WTC11 (cell line): ENCODE measurements at regions not wholly inside any gene's neighbourhood (a gene's known extent, or its start where the extent isn't known, plus 50 kb on each side); places are given as distances from the start of the nearest gene placed in this dataset.

Experiments
- ATAC-seq: fragments of 200-7000 bp; cut with Tn5 transposase; 2 replicates; pipeline ENCODE4 v1.10.0; 2021; ENCODE audit warnings: mild to moderate bottlenecking, moderate library complexity
- CTCF ChIA-PET: fragments of 300-600 bp; sonication (Branson Sonifier 250); formaldehyde crosslinking; loops from one replicate; lab custom pipeline; 2021; ENCODE audit warnings: antibody characterized with exemption; lab: Charles Lee
- POLR2A ChIA-PET: fragments of 350-600 bp; sonication (Branson Sonifier 250); formaldehyde crosslinking; loops from one replicate; lab custom pipeline; 2021; ENCODE audit warnings: antibody characterized with exemption; lab: Charles Lee
- DNase-seq: peaks from one replicate; pipeline ENCODE4 v3.0.0; 2021; ENCODE audit warnings: low spot score
- H3K27ac Mint-ChIP-seq: 2 replicates; pipeline ENCODE4 v1.8.0; 2021; ENCODE audit warnings: mixed read lengths
- H3K27me3 Mint-ChIP-seq: 2 replicates; pipeline ENCODE4 v1.8.0; 2021; ENCODE audit warnings: low read depth, mild to moderate bottlenecking, moderate library complexity, mixed read lengths
- H3K36me3 Mint-ChIP-seq: 2 replicates; pipeline ENCODE4 v1.8.0; 2021; ENCODE audit warnings: mixed read lengths
- H3K4me1 Mint-ChIP-seq: 2 replicates; pipeline ENCODE4 v1.8.0; 2022; ENCODE audit warnings: mixed read lengths
- H3K4me3 Mint-ChIP-seq: 2 replicates; pipeline ENCODE4 v1.8.0; 2021; ENCODE audit warnings: mild to moderate bottlenecking, moderate library complexity, mixed read lengths
- H3K9me3 Mint-ChIP-seq: 2 replicates; pipeline ENCODE4 v1.8.0; 2021; ENCODE audit warnings: mixed read lengths
- CREB1 ChIP-seq: sonication (generic); formaldehyde crosslinking; IDR thresholded peaks from 2 replicates; pipeline ENCODE4 v1.8.0; 2023; ENCODE audit warnings: mild to moderate bottlenecking, missing genetic modification reagents
- FOXK1 ChIP-seq: sonication (generic); formaldehyde crosslinking; IDR thresholded peaks from 2 replicates; pipeline ENCODE4 v1.8.0; 2022; ENCODE audit warnings: mild to moderate bottlenecking, moderate library complexity, missing genetic modification reagents
- HMGA2 ChIP-seq: fragments of 250-450 bp; sonication (Bioruptor Pico); IDR thresholded peaks from 2 replicates; pipeline ENCODE4 v1.4.0; 2021; ENCODE audit warnings: mild to moderate bottlenecking, moderate library complexity
- MYBL2 ChIP-seq: sonication (generic); formaldehyde crosslinking; IDR thresholded peaks from 2 replicates; pipeline ENCODE4 v1.8.1; 2023; ENCODE audit warnings: mild to moderate bottlenecking, moderate library complexity, missing genetic modification reagents
- NFE2L1 ChIP-seq: sonication (generic); formaldehyde crosslinking; IDR thresholded peaks from 2 replicates; pipeline ENCODE4 v1.8.1; 2023; ENCODE audit warnings: missing genetic modification reagents
- PREB ChIP-seq: sonication (generic); formaldehyde crosslinking; IDR thresholded peaks from 2 replicates; pipeline ENCODE4 v1.8.1; 2022; ENCODE audit warnings: mild to moderate bottlenecking, missing genetic modification reagents, moderate library complexity, borderline replicate concordance
- TCF7 ChIP-seq: sonication (generic); formaldehyde crosslinking; IDR thresholded peaks from 2 replicates; pipeline ENCODE4 v1.8.0; 2022; ENCODE audit warnings: mild to moderate bottlenecking, low read depth, missing genetic modification reagents, moderate library complexity
- ZBTB21 ChIP-seq: sonication (generic); formaldehyde crosslinking; IDR thresholded peaks from 2 replicates; pipeline ENCODE4 v1.8.1; 2023; ENCODE audit warnings: mild to moderate bottlenecking, missing genetic modification reagents, borderline replicate concordance
- ZNF121 ChIP-seq: sonication (generic); formaldehyde crosslinking; IDR thresholded peaks from 2 replicates; pipeline ENCODE4 v1.8.0; 2023; ENCODE audit warnings: missing genetic modification reagents
- ZNF219 ChIP-seq: sonication (generic); formaldehyde crosslinking; IDR thresholded peaks from 2 replicates; pipeline ENCODE4 v1.8.0; 2023; ENCODE audit warnings: missing genetic modification reagents, mild to moderate bottlenecking, borderline replicate concordance
- ZNF396 ChIP-seq: fragments of 250-450 bp; sonication (Bioruptor Pico); IDR thresholded peaks from 2 replicates; pipeline ENCODE4 v1.8.0; 2021; ENCODE audit warnings: mild to moderate bottlenecking, moderate library complexity, borderline replicate concordance
- TF ChIP-seq, protein P1 (sequence below): fragments of 250-450 bp; sonication (Bioruptor Pico); conservative IDR thresholded peaks from 2 replicates; pipeline ENCODE4 v1.9.0; 2021; ENCODE audit warnings: mild to moderate bottlenecking
- TF ChIP-seq, protein P2 (sequence below): sonication (generic); formaldehyde crosslinking; IDR thresholded peaks from 2 replicates; pipeline ENCODE4 v1.8.0; 2023; ENCODE audit warnings: missing genetic modification reagents, mild to moderate bottlenecking, borderline replicate concordance

- ChIA-PET CTCF (no interaction called here), POLR2A (no interaction called here)
- no peak overlapping the region for H3K27ac Mint-ChIP-seq
- ATAC-seq, result no peak
- no peaks in the 10 kb centered on the region for H3K4me1 Mint-ChIP-seq
- no peak for DNase-seq
- H3K27me3 Mint-ChIP-seq, result peaks cover 10% of the 10 kb centered on the region
- no peak for TF ChIP-seq ZNF396 (CRISPR knock-in tag)
- TF ChIP-seq, protein P1, sequence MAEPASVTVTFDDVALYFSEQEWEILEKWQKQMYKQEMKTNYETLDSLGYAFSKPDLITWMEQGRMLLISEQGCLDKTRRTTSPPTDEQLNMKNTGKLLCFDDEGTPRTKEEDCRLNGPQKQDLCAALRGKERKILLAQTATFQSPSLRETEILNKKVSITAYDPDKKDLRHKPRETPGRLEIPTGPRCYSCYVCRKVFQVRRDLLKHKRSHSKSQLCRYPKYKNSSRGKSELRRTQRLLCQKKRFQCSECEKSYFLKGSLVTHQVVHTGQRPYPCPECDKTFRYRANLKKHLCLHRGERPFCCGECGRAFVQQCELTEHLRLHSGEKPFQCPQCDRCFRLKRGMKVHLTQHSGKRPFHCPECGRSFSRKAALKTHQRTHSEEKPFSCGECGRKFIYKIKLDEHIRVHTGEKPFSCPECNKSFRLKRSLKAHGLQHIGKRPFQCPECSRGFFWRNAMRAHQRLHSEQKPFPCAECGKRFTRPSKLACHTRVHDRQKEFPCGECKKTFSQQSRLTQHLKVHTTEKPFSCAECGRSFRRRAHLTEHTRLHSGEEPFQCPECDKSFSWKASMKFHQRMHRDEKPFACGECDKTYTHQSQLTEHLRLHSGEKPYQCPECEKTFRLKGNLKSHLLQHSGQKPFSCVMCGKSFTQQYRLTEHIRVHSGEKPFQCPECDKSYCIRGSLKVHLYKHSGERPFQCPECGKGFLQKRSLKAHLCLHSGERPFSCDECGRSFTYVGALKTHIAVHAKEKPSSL (CRISPR knock-in tag), result no peak
- no peak for TF ChIP-seq PREB (CRISPR knock-in tag)
- no peak for TF ChIP-seq HMGA2 (CRISPR knock-in tag)
- no peaks in the 10 kb centered on the region for H3K9me3 Mint-ChIP-seq
- no peak overlapping the region for H3K4me3 Mint-ChIP-seq
- H3K36me3 Mint-ChIP-seq, result no peaks in the 10 kb centered on the region
Measured at GRCh38 chr1:36687312-36687711, 204.6 kb upstream of the CSF3R start.

DNA sequence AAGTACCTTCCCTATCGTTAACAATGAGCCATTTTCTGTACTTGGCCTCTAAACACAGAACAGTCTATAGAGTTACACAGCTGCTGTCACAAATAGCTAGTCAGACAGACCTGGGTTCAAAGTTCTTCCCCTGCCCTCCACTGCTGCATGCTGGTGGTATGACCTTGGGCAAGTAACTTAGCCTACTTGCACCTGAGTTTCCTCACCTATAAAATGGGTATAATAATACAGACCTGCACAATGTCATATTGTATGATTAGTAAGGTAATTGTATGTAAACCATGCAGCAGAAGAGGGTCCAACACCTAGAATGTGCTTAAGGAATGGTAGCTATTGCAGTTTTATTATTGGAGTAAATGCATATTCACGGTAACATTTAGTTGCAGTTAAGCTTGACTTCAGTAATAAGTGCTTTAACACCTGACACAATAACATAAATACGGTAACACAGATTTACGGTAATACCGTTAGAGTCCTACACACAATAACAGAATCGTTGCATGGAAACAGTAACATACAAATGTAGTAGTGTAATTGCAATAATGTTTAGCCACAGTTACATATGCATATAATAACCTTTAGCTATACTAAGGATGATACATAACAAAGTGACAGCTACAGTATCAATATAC lies 193.3 kb upstream of the CSF3R start:
- POLR2A ChIA-PET, result no interaction called here
- H3K27ac Mint-ChIP-seq, result no peak overlapping the region
- CTCF ChIA-PET, result interaction anchor here (1.8 kb wide), 1 partner anchor 66 kb away, joined by 7 read pairs; no protein-coding TSS in a partner anchor
- H3K4me3 Mint-ChIP-seq, result no peak overlapping the region
- H3K9me3 Mint-ChIP-seq, result peaks cover 7% of the 10 kb centered on the region
- H3K27me3 Mint-ChIP-seq, result peaks cover 7% of the 10 kb centered on the region
- no peak for ATAC-seq
- H3K4me1 Mint-ChIP-seq, result peaks cover 6% of the 10 kb centered on the region; the same call in 1 of the 2 replicates
- H3K36me3 Mint-ChIP-seq, result no peaks in the 10 kb centered on the region
- TF ChIP-seq, protein P2, sequence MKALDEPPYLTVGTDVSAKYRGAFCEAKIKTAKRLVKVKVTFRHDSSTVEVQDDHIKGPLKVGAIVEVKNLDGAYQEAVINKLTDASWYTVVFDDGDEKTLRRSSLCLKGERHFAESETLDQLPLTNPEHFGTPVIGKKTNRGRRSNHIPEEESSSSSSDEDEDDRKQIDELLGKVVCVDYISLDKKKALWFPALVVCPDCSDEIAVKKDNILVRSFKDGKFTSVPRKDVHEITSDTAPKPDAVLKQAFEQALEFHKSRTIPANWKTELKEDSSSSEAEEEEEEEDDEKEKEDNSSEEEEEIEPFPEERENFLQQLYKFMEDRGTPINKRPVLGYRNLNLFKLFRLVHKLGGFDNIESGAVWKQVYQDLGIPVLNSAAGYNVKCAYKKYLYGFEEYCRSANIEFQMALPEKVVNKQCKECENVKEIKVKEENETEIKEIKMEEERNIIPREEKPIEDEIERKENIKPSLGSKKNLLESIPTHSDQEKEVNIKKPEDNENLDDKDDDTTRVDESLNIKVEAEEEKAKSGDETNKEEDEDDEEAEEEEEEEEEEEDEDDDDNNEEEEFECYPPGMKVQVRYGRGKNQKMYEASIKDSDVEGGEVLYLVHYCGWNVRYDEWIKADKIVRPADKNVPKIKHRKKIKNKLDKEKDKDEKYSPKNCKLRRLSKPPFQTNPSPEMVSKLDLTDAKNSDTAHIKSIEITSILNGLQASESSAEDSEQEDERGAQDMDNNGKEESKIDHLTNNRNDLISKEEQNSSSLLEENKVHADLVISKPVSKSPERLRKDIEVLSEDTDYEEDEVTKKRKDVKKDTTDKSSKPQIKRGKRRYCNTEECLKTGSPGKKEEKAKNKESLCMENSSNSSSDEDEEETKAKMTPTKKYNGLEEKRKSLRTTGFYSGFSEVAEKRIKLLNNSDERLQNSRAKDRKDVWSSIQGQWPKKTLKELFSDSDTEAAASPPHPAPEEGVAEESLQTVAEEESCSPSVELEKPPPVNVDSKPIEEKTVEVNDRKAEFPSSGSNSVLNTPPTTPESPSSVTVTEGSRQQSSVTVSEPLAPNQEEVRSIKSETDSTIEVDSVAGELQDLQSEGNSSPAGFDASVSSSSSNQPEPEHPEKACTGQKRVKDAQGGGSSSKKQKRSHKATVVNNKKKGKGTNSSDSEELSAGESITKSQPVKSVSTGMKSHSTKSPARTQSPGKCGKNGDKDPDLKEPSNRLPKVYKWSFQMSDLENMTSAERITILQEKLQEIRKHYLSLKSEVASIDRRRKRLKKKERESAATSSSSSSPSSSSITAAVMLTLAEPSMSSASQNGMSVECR, result no peak
- TF ChIP-seq CREB1 (CRISPR knock-in tag) (no peak), TCF7 (CRISPR knock-in tag) (no peak), NFE2L1 (CRISPR knock-in tag) (no peak), FOXK1 (CRISPR knock-in tag) (no peak), ZNF219 (CRISPR knock-in tag) (no peak), ZBTB21 (CRISPR knock-in tag) (no peak), ZNF121 (CRISPR knock-in tag) (no peak), MYBL2 (CRISPR knock-in tag) (no peak)
- TF ChIP-seq, protein P1 (CRISPR knock-in tag), result no peak
- DNase-seq, result no peak
